Cerebellar cortex (tissue), 1 donor: ENCODE measurements at regions not wholly inside any gene's neighbourhood (a gene's known extent, or its start where the extent isn't known, plus 50 kb on each side); places are given as distances from the start of the nearest gene placed in this dataset.

Source experiments
- DNase-seq: peaks from one replicate; pipeline ENCODE4 v3.0.0-alpha.2; 2015; ENCODE audit warnings: low spot score

GRCh38 chr10:61318429-61318828 is 134.8 kb downstream of the TMEM26 start:
- DNase-seq = no peak

GRCh38 chr10:61317706-61318105 is 135.5 kb downstream of the TMEM26 start:
- no peak for DNase-seq

- DNase-seq = no peak
Measured at GRCh38 chr10:61316676-61317265, 136.4 kb downstream of the TMEM26 start.

GRCh38 chr10:61314273-61314672 is 138.9 kb downstream of the TMEM26 start:
- DNase-seq = no peak

GRCh38 chr10:61313460-61313859 is 139.7 kb downstream of the TMEM26 start:
- no peak for DNase-seq

- no peak for DNase-seq
Measured at GRCh38 chr10:61304746-61305145, 148.4 kb downstream of the TMEM26 start.

GRCh38 chr10:61302124-61302523 is 151.1 kb downstream of the TMEM26 start:
- DNase-seq = no peak

GRCh38 chr10:61301575-61301974 is 151.6 kb downstream of the TMEM26 start:
- DNase-seq = no peak

- no peak for DNase-seq
Measured at GRCh38 chr10:61299841-61300240, 153.3 kb downstream of the TMEM26 start.

GRCh38 chr10:61299156-61299555 is 154.0 kb downstream of the TMEM26 start:
- no peak for DNase-seq

- DNase-seq = no peak
Measured at GRCh38 chr10:61298194-61298593, 155.0 kb downstream of the TMEM26 start.

- no peak for DNase-seq
Measured at GRCh38 chr10:61296161-61296560, 157.0 kb downstream of the TMEM26 start.

- DNase-seq = no peak
Measured at GRCh38 chr10:61294131-61294530, 159.1 kb downstream of the TMEM26 start.

GRCh38 chr10:61289813-61290212 is 163.4 kb downstream of the TMEM26 start:
- DNase-seq = no peak

- no peak for DNase-seq
Measured at GRCh38 chr10:61286686-61287085, 166.5 kb downstream of the TMEM26 start.

- DNase-seq = peak; percentile 17
Measured at GRCh38 chr10:61285749-61286148, 167.4 kb downstream of the TMEM26 start.

GRCh38 chr10:61284222-61284890 is 168.8 kb downstream of the TMEM26 start:
- peak; percentile 69 for DNase-seq

- no peak for DNase-seq
Measured at GRCh38 chr10:61283481-61284221, 169.5 kb downstream of the TMEM26 start.

GRCh38 chr10:61283066-61283465 is 170.1 kb downstream of the TMEM26 start:
- DNase-seq = no peak

GRCh38 chr10:61280303-61280702 is 172.9 kb downstream of the TMEM26 start:
- no peak for DNase-seq

- DNase-seq = no peak
Measured at GRCh38 chr10:61279400-61279799, 173.8 kb downstream of the TMEM26 start.

GRCh38 chr10:61278556-61278955 is 174.6 kb downstream of the TMEM26 start:
- DNase-seq = no peak

GRCh38 chr10:61272781-61273180 is 180.4 kb downstream of the TMEM26 start:
- DNase-seq = no peak
